CD4-positive, alpha-beta T cell (primary cell): ENCODE measurements at regions not wholly inside any gene's neighbourhood (a gene's known extent, or its start where the extent isn't known, plus 50 kb on each side); places are given as distances from the start of the nearest gene placed in this dataset.

Experiments
- ATAC-seq: fragments of 200-7000 bp; cut with Tn5 transposase; one replicate; pipeline ENCODE4 v1.10.0; 2022; ENCODE audit warnings: mild to moderate bottlenecking; ENCODE audit not compliant: poor library complexity
- CTCF ChIA-PET: fragments of 350-600 bp; sonication (Branson Sonifier 250); formaldehyde crosslinking; loops from one replicate; lab custom pipeline; 2021; ENCODE audit warnings: antibody characterized with exemption, inconsistent platforms; lab: Charles Lee
- POLR2A ChIA-PET: fragments of 350-600 bp; sonication (Branson Sonifier 250); formaldehyde crosslinking; loops from one replicate; lab custom pipeline; 2021; ENCODE audit warnings: antibody characterized with exemption, inconsistent platforms; lab: Charles Lee
- DNase-seq, 14 experiments: peaks; one replicate each; pipeline ENCODE4 v3.0.0-alpha.2; 2013 to 2020; ENCODE audit warnings: mixed read lengths in 2 of 14
- H3K27ac ChIP-seq, 2 donors: one replicate each; pipeline versions ENCODE4 v1.5.1 to v1.7.0; 2013; ENCODE audit warnings: low read length in 2 of 2, low read depth in 1 of 2, mild to moderate bottlenecking in 1 of 2
- H3K27me3 ChIP-seq, 2 experiments: 1 replicate in 1 of 2; 2 replicates in 1 of 2; pipeline versions ENCODE4 v1.6.1 to v1.7.0; 2013; ENCODE audit warnings: low read length in 2 of 2, control low read depth in 1 of 2, mild to moderate bottlenecking in 1 of 2, moderate library complexity in 1 of 2; ENCODE audit not compliant: insufficient read depth in 2 of 2, control insufficient read depth in 1 of 2
- H3K36me3 ChIP-seq: one replicate; pipeline ENCODE4 v1.6.1; 2013; ENCODE audit warnings: low read length, control low read depth; ENCODE audit not compliant: insufficient read depth
- H3K4me1 ChIP-seq: one replicate; pipeline ENCODE4 v1.6.1; 2013; ENCODE audit warnings: low read length, control low read depth; ENCODE audit not compliant: insufficient read depth
- H3K4me3 ChIP-seq: one replicate; pipeline ENCODE4 v1.5.1; 2013; ENCODE audit warnings: mild to moderate bottlenecking, low read length, moderate library complexity
- H3K9me3 ChIP-seq, 2 experiments: 1 replicate in 1 of 2; 2 replicates in 1 of 2; pipeline versions ENCODE4 v1.6.1 to v1.7.0; 2013; ENCODE audit warnings: low read length in 2 of 2, mild to moderate bottlenecking in 2 of 2, control low read depth in 1 of 2, moderate library complexity in 1 of 2; ENCODE audit not compliant: control insufficient read depth in 1 of 2, insufficient read depth in 1 of 2
- H3K27ac Mint-ChIP-seq: one replicate; pipeline ENCODE4 v1.8.0; 2020; ENCODE audit warnings: mixed read lengths
- H3K27me3 Mint-ChIP-seq: one replicate; pipeline ENCODE4 v1.8.0; 2021; ENCODE audit warnings: mixed read lengths
- H3K36me3 Mint-ChIP-seq: one replicate; pipeline ENCODE4 v1.8.0; 2021; ENCODE audit warnings: low read depth, mixed read lengths
- H3K4me1 Mint-ChIP-seq: one replicate; pipeline ENCODE4 v1.8.0; 2021; ENCODE audit warnings: low read depth, mixed read lengths
- H3K4me3 Mint-ChIP-seq: one replicate; pipeline ENCODE4 v1.8.0; 2020; ENCODE audit warnings: mild to moderate bottlenecking, mixed read lengths
- H3K9me3 Mint-ChIP-seq: one replicate; pipeline ENCODE4 v1.8.0; 2020; ENCODE audit warnings: mixed read lengths
- CTCF ChIP-seq: fragments of 200-600 bp; IDR thresholded peaks from one replicate; pipeline ENCODE4 v1.8.0; 2022; ENCODE audit warnings: antibody characterized with exemption, mild to moderate bottlenecking
- intact Hi-C, 2 experiments: fragments of 100-400 bp; cut with DNase I in 1 of 2; cut with micrococcal nuclease in 1 of 2; formaldehyde crosslinking; loops; one replicate each; pipeline versions ENCODE4 v1.15.1 to v1.9.0; 2023 to 2025; cut with DNase I, micrococcal nuclease

GRCh38 chr5:116788851-116789403 is 214.3 kb upstream of the SEMA6A start:
- Histone ChIP-seq H3K4me1 (no peaks in the 10 kb centered on the region), H3K27me3 (no peaks in the 10 kb centered on the region), H3K9me3 (peaks cover 0 to 7% of the 10 kb centered on the region in 2 experiments), H3K36me3 (no peaks in the 10 kb centered on the region), H3K27ac (no peak overlapping the region), H3K4me3 (no peak overlapping the region)
- TF ChIP-seq CTCF, result no peak
- Mint-ChIP-seq H3K4me1 (no peaks in the 10 kb centered on the region), H3K27ac (no peak overlapping the region), H3K9me3 (peaks cover 7% of the 10 kb centered on the region), H3K4me3 (no peak overlapping the region), H3K36me3 (no peaks in the 10 kb centered on the region), H3K27me3 (no peaks in the 10 kb centered on the region)
- intact Hi-C loops, result no loop called here
- DNase-seq (no peak), ATAC-seq (no peak)
- ChIA-PET CTCF (no interaction called here), POLR2A (no interaction called here)

GRCh38 chr5:116787570-116787969 is 212.9 kb upstream of the SEMA6A start:
- CTCF ChIA-PET, result no interaction called here
- H3K4me3 ChIP-seq, result no peak overlapping the region
- no peak overlapping the region for H3K27ac ChIP-seq
- POLR2A ChIA-PET, result no interaction called here
- TF ChIP-seq CTCF, result no peak
- H3K9me3 Mint-ChIP-seq, result peaks cover 10% of the 10 kb centered on the region
- no peaks in the 10 kb centered on the region for H3K36me3 Mint-ChIP-seq
- H3K4me3 Mint-ChIP-seq, result no peak overlapping the region
- H3K9me3 ChIP-seq, result peaks cover 0 to 8% of the 10 kb centered on the region in 2 experiments
- no peak overlapping the region for H3K27ac Mint-ChIP-seq
- intact Hi-C loops, result no loop called here
- H3K36me3 ChIP-seq, result no peaks in the 10 kb centered on the region
- no peak for ATAC-seq
- H3K27me3 Mint-ChIP-seq, result no peaks in the 10 kb centered on the region
- H3K4me1 ChIP-seq, result no peaks in the 10 kb centered on the region
- DNase-seq, result no peak
- no peaks in the 10 kb centered on the region for H3K4me1 Mint-ChIP-seq
- no peaks in the 10 kb centered on the region for H3K27me3 ChIP-seq

GRCh38 chr5:116785106-116785505 is 210.5 kb upstream of the SEMA6A start:
- H3K4me1 ChIP-seq, result no peaks in the 10 kb centered on the region
- H3K27me3 ChIP-seq, result no peaks in the 10 kb centered on the region
- ChIA-PET CTCF (no interaction called here), POLR2A (no interaction called here)
- H3K9me3 ChIP-seq, result peaks cover 0 to 8% of the 10 kb centered on the region in 2 experiments
- Mint-ChIP-seq H3K27ac (no peak overlapping the region), H3K27me3 (no peaks in the 10 kb centered on the region), H3K4me1 (no peaks in the 10 kb centered on the region), H3K36me3 (no peaks in the 10 kb centered on the region), H3K9me3 (peaks cover 7% of the 10 kb centered on the region), H3K4me3 (no peak overlapping the region)
- H3K36me3 ChIP-seq, result no peaks in the 10 kb centered on the region
- H3K4me3 ChIP-seq, result no peak overlapping the region
- DNase-seq (no peak), ATAC-seq (no peak)
- H3K27ac ChIP-seq, result no peak overlapping the region
- no peak for TF ChIP-seq CTCF
- intact Hi-C loops, result no loop called here
